K562 (cell line): ENCODE measurements at regions not wholly inside any gene's neighbourhood (a gene's known extent, or its start where the extent isn't known, plus 50 kb on each side); places are given as distances from the start of the nearest gene placed in this dataset.

ENCODE experiments used
- ATAC-seq: fragments of 200-7000 bp; cut with Tn5 transposase; 3 replicates; pipeline ENCODE4 v1.9.1; 2020; ENCODE audit warnings: moderate library complexity
- BruUV-seq: library from RNA; stranded (reverse); fragments of 400-500 nt; replicated peaks from 2 replicates; lab custom pipeline; 2021; lab: Mats Ljungman, UMichigan
- CTCF ChIA-PET: fragments of 300-600 bp; formaldehyde crosslinking; extraction: SDS; loops from one replicate; lab custom pipeline; 2021; ENCODE audit warnings: low intra/inter-chr PET ratio; lab: Yijun Ruan, JAX
- POLR2A ChIA-PET: fragments of 300-600, 350-650 bp; sonication (Branson Sonifier 250); formaldehyde crosslinking; extraction: SDS; loops from one replicate; lab custom pipeline; 2021; ENCODE audit warnings: antibody characterized with exemption, inconsistent platforms; lab: Yijun Ruan, JAX
- DNase-seq, 4 experiments: peaks; one replicate each; pipeline versions ENCODE4 v3.0.0 to v3.0.0-alpha.2; 2011 to 2018; ENCODE audit warnings: low spot score in 3 of 4, mixed read lengths in 3 of 4; ENCODE audit errors: extremely low read depth in 1 of 4
- FAIRE-seq: peaks from 2 replicates; lab custom pipeline; 2011; peaks lifted over from hg19 to GRCh38; lab: Jason Lieb, UNC
- H2AFZ ChIP-seq: 2 replicates; pipeline ENCODE4 v1.6.0; 2011; ENCODE audit warnings: low read depth, low read length, control low read depth, inconsistent platforms
- H3K27ac ChIP-seq: fragments of 200-600 bp; 3 replicates; pipeline ENCODE4 v1.8.0; 2011; ENCODE audit warnings: low read depth, mild to moderate bottlenecking, control low read depth, inconsistent platforms, low read length, moderate library complexity, mixed read lengths; ENCODE audit errors: extremely low read depth
- H3K27me3 ChIP-seq, 2 experiments: fragments of 300-600 bp in 1 of 2; 2 replicates in 1 of 2; 3 replicates in 1 of 2; pipeline versions ENCODE4 v1.6.0 to v1.8.0; 2011; ENCODE audit warnings: inconsistent platforms in 2 of 2, low read length in 2 of 2, mild to moderate bottlenecking in 1 of 2, mixed read lengths in 1 of 2, moderate library complexity in 1 of 2; ENCODE audit not compliant: control insufficient read depth in 2 of 2, insufficient read depth in 2 of 2
- H3K36me3 ChIP-seq: fragments of 300-600 bp; 3 replicates; pipeline ENCODE4 v1.8.0; 2011; ENCODE audit warnings: mild to moderate bottlenecking, low read length, inconsistent platforms; ENCODE audit not compliant: control insufficient read depth, insufficient read depth
- H3K4me1 ChIP-seq, 2 experiments: fragments of 200-600 bp in 1 of 2; replicated peaks in 1 of 2; 2 replicates in 1 of 2; 3 replicates in 1 of 2; pipeline versions ENCODE4 v1.5.1 to v1.8.0; 2011; ENCODE audit warnings: inconsistent platforms in 2 of 2, low read length in 2 of 2, mild to moderate bottlenecking in 1 of 2, mixed read lengths in 1 of 2, moderate library complexity in 1 of 2; ENCODE audit not compliant: control insufficient read depth in 2 of 2, insufficient read depth in 2 of 2
- H3K4me2 ChIP-seq: 2 replicates; pipeline ENCODE4 v1.6.1; 2011; ENCODE audit warnings: low read length, control low read depth, inconsistent platforms, mixed read lengths; ENCODE audit not compliant: insufficient read depth
- H3K4me3 ChIP-seq: fragments of 200-600 bp; sonication (generic), shearing (Covaris generic); 2 replicates; pipeline ENCODE4 v1.5.1; 2016; ENCODE audit warnings: control low read depth, inconsistent platforms
- H3K79me2 ChIP-seq: fragments of 200-600 bp; 3 replicates; pipeline ENCODE4 v1.8.0; 2011; ENCODE audit warnings: low read length, inconsistent platforms; ENCODE audit not compliant: control insufficient read depth, insufficient read depth
- H3K9ac ChIP-seq, 2 experiments: 2 replicates each; pipeline versions ENCODE4 v1.6.0 to v1.6.1; 2011; ENCODE audit warnings: low read depth in 2 of 2, low read length in 2 of 2, control low read depth in 1 of 2, inconsistent platforms in 1 of 2, mild to moderate bottlenecking in 1 of 2, mixed read lengths in 1 of 2; ENCODE audit not compliant: insufficient read depth in 1 of 2
- H3K9me1 ChIP-seq: one replicate; pipeline ENCODE4 v1.6.0; 2011; ENCODE audit warnings: inconsistent platforms, mild to moderate bottlenecking, low read length, moderate library complexity; ENCODE audit not compliant: control insufficient read depth, insufficient read depth
- H3K9me3 ChIP-seq: replicated peaks from 2 replicates; pipeline ENCODE4 v1.5.1; 2011; ENCODE audit warnings: low read depth, low read length, inconsistent platforms; ENCODE audit not compliant: control insufficient read depth, insufficient read depth
- H4K20me1 ChIP-seq: replicated peaks from 2 replicates; pipeline ENCODE4 v1.6.1; 2011; ENCODE audit warnings: low read length, inconsistent platforms, mixed read lengths; ENCODE audit not compliant: control insufficient read depth, insufficient read depth
- ARID1B ChIP-seq: fragments of 450-650 bp; IDR thresholded peaks from 2 replicates; pipeline ENCODE4 v1.6.1; 2016; ENCODE audit warnings: antibody characterized with exemption, mild to moderate bottlenecking, inconsistent platforms
- CHD1 ChIP-seq: fragments of 200-600 bp; sonication (generic); IDR thresholded peaks from one replicate; pipeline ENCODE4 v1.6.1; 2012; ENCODE audit warnings: mild to moderate bottlenecking, moderate library complexity, low read length, inconsistent platforms
- ELF4 ChIP-seq: fragments of 450-650 bp; formaldehyde crosslinking; IDR thresholded peaks from 2 replicates; pipeline ENCODE4 v1.4.0; 2022; ENCODE audit warnings: missing genetic modification characterization
- EP400 ChIP-seq: fragments of 450-650 bp; IDR thresholded peaks from 2 replicates; pipeline ENCODE4 v1.6.1; 2017; ENCODE audit warnings: antibody characterized with exemption, mild to moderate bottlenecking, moderate library complexity
- SAFB ChIP-seq: fragments of 200-400 bp; formaldehyde crosslinking; IDR thresholded peaks from 2 replicates; pipeline ENCODE4 v1.6.1; 2017; ENCODE audit warnings: low read depth, low read length, borderline replicate concordance
- SMARCA5 ChIP-seq: fragments of 450-650 bp; IDR thresholded peaks from 2 replicates; pipeline ENCODE4 v1.6.1; 2016
- STAT5A ChIP-seq: IDR thresholded peaks from 2 replicates; pipeline ENCODE4 v1.6.1; 2012; ENCODE audit warnings: low read length, inconsistent platforms, borderline replicate concordance
- ZFP1 ChIP-seq: fragments of 450-650 bp; formaldehyde crosslinking; IDR thresholded peaks from 2 replicates; pipeline ENCODE4 v1.4.0; 2020; ENCODE audit warnings: mild to moderate bottlenecking, mixed read lengths
- WGBS: fragments of 100-300 bp; shearing (Covaris generic); methylation state at CpG from one replicate; pipeline ENCODE4 v1.1.6; 2016; ENCODE audit warnings: low coverage, mixed read lengths; ENCODE audit not compliant: insufficient coverage; ENCODE audit errors: missing lambda C conversion rate; 5-methylcytosine and 5-hydroxymethylcytosine counted together
- in situ Hi-C: fragments of 300-500 bp; cut with MboI; formaldehyde crosslinking; loops from 4 replicates; pipeline ENCODE4 v1.15.0; 2018; ENCODE audit warnings: inconsistent platforms, mixed read lengths
- intact Hi-C: fragments of 100-400 bp; cut with micrococcal nuclease; formaldehyde crosslinking; loops from 2 replicates; pipeline ENCODE4 v1.14.2; 2022
- TF ChIP-seq, protein P1 (sequence below): sonication (generic); formaldehyde crosslinking; IDR thresholded peaks from 2 replicates; pipeline ENCODE4 v1.8.1; 2023; ENCODE audit warnings: missing genetic modification reagents, mild to moderate bottlenecking, borderline replicate concordance
- TF ChIP-seq, protein P2 (sequence below), 2 experiments: fragments of 450-650 bp; IDR thresholded peaks; 2 replicates each; pipeline ENCODE4 v1.6.1; 2018; ENCODE audit warnings: mild to moderate bottlenecking in 2 of 2, low read depth in 1 of 2; ENCODE audit not compliant: partially characterized antibody in 2 of 2

DNA sequence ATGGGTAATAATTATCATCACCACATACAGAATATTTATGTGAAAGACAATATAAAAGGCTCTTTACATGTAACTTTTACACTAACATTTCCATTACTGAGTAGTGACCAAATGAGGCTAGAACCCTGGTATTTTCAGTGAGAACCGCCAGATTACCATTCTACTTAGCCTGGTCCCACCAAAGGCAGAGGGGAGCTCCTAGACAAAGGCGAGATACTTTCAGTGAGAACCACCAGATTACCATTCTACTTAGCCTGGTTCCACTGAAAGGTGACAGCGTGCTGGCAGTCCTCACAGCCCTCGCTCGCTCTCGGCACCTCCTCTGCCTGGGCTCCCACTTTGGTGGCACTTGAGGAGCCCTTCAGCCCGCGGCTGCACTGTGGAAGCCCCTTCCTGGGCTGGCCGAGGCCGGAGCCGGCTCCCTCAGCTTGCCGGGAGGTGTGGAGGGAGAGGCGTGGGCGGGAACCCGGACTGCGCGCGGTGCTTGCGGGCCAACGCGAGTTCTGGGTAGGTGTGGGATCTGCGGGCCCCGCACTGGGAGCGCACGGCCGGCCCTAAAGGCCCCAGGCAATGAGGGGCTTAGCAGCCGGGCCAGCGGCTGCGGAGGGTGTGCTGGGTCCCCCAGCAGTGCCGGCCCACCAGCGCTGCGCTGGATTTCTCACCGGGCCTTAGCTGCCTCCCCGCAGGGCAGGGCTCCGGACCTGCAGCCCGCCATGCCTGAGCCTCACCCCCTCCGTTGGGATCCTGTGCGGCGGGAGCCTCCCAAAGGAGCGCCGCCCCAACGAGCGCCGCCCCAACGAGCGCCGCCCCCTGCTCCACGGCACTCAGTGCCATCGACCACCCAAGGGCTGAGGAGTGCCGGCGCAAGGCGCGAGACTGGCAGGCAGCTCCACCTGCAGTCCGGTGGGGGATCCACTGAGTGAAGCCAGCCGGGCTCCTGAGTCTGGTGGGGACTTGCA is 1276.1 kb downstream of the PCDH7 start (continued):
- TF ChIP-seq, protein P1, sequence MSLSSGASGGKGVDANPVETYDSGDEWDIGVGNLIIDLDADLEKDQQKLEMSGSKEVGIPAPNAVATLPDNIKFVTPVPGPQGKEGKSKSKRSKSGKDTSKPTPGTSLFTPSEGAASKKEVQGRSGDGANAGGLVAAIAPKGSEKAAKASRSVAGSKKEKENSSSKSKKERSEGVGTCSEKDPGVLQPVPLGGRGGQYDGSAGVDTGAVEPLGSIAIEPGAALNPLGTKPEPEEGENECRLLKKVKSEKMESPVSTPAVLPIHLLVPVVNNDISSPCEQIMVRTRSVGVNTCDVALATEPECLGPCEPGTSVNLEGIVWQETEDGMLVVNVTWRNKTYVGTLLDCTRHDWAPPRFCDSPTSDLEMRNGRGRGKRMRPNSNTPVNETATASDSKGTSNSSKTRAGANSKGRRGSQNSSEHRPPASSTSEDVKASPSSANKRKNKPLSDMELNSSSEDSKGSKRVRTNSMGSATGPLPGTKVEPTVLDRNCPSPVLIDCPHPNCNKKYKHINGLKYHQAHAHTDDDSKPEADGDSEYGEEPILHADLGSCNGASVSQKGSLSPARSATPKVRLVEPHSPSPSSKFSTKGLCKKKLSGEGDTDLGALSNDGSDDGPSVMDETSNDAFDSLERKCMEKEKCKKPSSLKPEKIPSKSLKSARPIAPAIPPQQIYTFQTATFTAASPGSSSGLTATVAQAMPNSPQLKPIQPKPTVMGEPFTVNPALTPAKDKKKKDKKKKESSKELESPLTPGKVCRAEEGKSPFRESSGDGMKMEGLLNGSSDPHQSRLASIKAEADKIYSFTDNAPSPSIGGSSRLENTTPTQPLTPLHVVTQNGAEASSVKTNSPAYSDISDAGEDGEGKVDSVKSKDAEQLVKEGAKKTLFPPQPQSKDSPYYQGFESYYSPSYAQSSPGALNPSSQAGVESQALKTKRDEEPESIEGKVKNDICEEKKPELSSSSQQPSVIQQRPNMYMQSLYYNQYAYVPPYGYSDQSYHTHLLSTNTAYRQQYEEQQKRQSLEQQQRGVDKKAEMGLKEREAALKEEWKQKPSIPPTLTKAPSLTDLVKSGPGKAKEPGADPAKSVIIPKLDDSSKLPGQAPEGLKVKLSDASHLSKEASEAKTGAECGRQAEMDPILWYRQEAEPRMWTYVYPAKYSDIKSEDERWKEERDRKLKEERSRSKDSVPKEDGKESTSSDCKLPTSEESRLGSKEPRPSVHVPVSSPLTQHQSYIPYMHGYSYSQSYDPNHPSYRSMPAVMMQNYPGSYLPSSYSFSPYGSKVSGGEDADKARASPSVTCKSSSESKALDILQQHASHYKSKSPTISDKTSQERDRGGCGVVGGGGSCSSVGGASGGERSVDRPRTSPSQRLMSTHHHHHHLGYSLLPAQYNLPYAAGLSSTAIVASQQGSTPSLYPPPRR (CRISPR knock-in tag) = no peak
- TF ChIP-seq ZFP1 (no peak), SAFB (0 out of 2 replicates have a peak, but pooled peaks have one; percentile 16)

DNA sequence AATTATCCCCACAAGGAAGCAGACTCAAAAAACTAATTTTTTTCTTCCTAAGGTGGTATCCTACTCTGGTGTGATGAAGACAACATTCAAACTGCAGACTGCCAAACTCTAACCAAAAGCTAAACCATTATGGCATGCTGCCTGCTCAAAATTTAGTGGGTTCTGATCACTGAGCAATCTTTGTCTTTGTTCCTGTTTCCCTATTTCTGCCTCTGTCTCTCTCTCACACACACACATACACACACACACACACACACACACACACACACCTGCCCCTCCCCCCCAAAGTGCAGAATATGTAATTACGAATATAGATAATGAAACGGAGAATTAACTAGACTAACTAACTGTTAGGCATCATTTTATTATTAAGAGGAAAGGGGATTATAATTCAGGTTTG is 1278.6 kb downstream of the PCDH7 start:
- peaks cover 6% of the 10 kb centered on the region; the same call in 1 of the 2 replicates for H4K20me1 ChIP-seq
- in situ Hi-C loops = no loop called here
- H3K9me1 ChIP-seq = no peaks in the 10 kb centered on the region
- ChIA-PET CTCF (no interaction called here), POLR2A (no interaction called here)
- peaks cover 12% of the 10 kb centered on the region; the same call in 2 of the 3 replicates for H3K36me3 ChIP-seq
- H3K79me2 ChIP-seq = peaks cover 64% of the 10 kb centered on the region
- peak overlapping the region; percentile 6; the same call in 2 of the 3 replicates for H3K27ac ChIP-seq
- peak; percentile 20 for ATAC-seq
- 0% methylated on average over 2 of the region's 2 CpGs for WGBS
- no peak for FAIRE-seq
- H3K9me3 ChIP-seq = no peaks in the 10 kb centered on the region; the same call in 1 of the 2 replicates
- H3K27me3 ChIP-seq = no peaks in the 10 kb centered on the region
- H3K4me3 ChIP-seq = peak overlapping the region; percentile 62
- peak in 1 of 4 experiments; percentile 46 for DNase-seq
- H2AFZ ChIP-seq = no peak overlapping the region
- intact Hi-C loops = loop anchor here (5.0 to 10.0 kb wide), 2 partner anchors 48 to 256 kb away; no protein-coding TSS in a partner anchor
- H3K9ac ChIP-seq = peak overlapping the region in 1 of 2 experiments; percentile 75; a peak in 2 of 4 replicates
- H3K4me2 ChIP-seq = peak overlapping the region; percentile 66
- peaks cover 8 to 9% of the 10 kb centered on the region in 2 experiments; a peak in 4 of 5 replicates for H3K4me1 ChIP-seq
- BruUV-seq = no TSS peak
- TF ChIP-seq, protein P2, sequence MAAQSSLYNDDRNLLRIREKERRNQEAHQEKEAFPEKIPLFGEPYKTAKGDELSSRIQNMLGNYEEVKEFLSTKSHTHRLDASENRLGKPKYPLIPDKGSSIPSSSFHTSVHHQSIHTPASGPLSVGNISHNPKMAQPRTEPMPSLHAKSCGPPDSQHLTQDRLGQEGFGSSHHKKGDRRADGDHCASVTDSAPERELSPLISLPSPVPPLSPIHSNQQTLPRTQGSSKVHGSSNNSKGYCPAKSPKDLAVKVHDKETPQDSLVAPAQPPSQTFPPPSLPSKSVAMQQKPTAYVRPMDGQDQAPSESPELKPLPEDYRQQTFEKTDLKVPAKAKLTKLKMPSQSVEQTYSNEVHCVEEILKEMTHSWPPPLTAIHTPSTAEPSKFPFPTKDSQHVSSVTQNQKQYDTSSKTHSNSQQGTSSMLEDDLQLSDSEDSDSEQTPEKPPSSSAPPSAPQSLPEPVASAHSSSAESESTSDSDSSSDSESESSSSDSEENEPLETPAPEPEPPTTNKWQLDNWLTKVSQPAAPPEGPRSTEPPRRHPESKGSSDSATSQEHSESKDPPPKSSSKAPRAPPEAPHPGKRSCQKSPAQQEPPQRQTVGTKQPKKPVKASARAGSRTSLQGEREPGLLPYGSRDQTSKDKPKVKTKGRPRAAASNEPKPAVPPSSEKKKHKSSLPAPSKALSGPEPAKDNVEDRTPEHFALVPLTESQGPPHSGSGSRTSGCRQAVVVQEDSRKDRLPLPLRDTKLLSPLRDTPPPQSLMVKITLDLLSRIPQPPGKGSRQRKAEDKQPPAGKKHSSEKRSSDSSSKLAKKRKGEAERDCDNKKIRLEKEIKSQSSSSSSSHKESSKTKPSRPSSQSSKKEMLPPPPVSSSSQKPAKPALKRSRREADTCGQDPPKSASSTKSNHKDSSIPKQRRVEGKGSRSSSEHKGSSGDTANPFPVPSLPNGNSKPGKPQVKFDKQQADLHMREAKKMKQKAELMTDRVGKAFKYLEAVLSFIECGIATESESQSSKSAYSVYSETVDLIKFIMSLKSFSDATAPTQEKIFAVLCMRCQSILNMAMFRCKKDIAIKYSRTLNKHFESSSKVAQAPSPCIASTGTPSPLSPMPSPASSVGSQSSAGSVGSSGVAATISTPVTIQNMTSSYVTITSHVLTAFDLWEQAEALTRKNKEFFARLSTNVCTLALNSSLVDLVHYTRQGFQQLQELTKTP (IDR thresholded peaks at IDR 0.05; ENCODE audit: low read depth in 1 of 2, partially characterized antibody in 2 of 2) = peak in 1 of 2 experiments; percentile 33
- TF ChIP-seq EP400 (peak; percentile 37; the same call in 1 of the 2 replicates), STAT5A (no peak), SMARCA5 (0 out of 2 replicates have a peak, but pooled peaks have one; percentile 41), ARID1B (peak; percentile 66), ELF4 (peak; percentile 51; the same call in 1 of the 2 replicates), CHD1 (peak; percentile 42)
